Cerebellar cortex (tissue), 1 donor: ENCODE measurements at regions not wholly inside any gene's neighbourhood (a gene's known extent, or its start where the extent isn't known, plus 50 kb on each side); places are given as distances from the start of the nearest gene placed in this dataset.
"Not testable (repeated sequence)": the region's sequence is repeated elsewhere in the genome, so short reads cannot be mapped to it uniquely, and the experiment has no call there.

ENCODE experiments used
- DNase-seq: peaks from one replicate; pipeline ENCODE4 v3.0.0-alpha.2; 2015; ENCODE audit warnings: low spot score

DNA sequence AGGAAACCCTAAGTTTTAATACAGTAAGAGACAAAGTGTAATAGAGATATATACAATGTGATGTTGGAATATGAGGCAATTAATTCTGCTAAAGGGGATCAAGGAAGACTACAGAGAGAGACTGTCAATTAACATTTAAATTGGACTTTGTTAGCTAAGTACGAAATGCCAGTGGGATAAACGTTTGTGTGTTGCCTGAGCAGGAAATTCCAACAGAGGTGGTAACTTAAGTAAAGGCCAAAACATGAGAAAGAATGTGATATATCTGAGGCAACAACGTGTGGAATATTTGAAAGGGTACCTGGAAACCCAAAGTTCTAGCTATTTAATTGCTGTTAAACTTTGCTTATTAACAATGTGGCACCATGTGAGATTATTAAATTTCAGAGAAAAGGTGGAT is 1666.9 kb upstream of the WWC1 start:
- DNase-seq = no peak

GRCh38 chr5:166625210-166625865 is 1666.1 kb upstream of the WWC1 start:
- DNase-seq = no peak

GRCh38 chr5:166637295-166637694 is 1654.2 kb upstream of the WWC1 start:
- DNase-seq = no peak

DNA sequence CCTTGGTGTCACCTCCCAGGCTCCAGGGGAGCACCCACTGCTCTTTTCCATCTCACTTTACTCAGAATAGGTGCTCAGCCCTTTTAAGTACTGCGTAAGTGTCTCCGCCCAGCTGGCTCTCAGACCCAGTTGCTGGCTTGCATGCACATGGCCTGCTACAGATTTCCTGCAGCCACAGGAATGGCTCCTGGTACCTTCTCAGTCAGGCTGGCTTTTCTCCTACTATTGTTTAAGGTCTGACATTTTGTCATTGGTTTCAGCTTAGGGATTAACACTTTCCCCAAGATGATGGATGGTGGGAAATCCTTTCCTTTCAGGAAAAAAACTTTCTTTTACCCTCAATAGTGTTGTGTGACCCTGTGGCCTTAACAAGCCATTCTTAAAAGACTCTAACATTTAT is 1652.3 kb upstream of the WWC1 start:
- DNase-seq = no peak

DNA sequence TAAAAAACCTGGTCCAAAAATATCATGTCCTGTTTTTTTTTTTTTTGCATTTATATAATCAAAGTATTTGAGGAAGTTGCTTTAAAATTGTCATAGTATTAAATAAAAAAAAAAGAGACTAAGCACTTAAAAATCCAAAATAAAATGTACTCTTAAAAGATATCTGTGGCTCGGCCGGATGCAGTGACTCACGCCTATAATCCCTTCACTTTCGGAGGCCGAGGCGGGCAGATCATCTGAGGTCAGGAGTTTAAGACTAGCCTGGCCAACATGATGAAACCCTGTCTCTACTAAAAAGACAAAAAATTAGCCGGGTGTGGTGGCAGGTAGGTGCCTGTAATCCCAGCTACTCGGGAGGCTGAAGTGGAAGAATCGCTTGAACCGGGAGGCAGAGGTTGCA is 1651.3 kb upstream of the WWC1 start:
- not testable (repeated sequence) for DNase-seq

DNA sequence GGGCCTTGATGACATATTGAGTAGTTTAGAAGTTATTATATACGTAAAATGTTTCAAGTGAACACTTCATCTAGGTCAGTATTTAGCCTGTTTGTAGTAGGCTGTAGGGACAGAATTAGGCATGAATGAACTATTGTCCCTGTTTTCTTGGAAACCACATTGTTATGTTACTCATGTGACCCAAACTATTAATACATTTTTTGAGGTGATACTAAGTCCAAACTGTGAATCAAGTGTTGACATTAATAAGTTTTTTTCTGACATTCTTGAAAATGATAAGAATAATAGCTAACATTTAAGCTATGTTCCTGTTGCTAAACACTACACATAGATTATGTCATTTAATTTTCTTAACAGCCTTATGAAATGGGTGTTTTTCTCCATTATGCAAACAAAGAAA is 1642.7 kb upstream of the WWC1 start:
- no peak for DNase-seq

- no peak for DNase-seq
These were observed 1641.8 kb upstream of the WWC1 start for GRCh38 chr5:166649676-166650075.

DNA sequence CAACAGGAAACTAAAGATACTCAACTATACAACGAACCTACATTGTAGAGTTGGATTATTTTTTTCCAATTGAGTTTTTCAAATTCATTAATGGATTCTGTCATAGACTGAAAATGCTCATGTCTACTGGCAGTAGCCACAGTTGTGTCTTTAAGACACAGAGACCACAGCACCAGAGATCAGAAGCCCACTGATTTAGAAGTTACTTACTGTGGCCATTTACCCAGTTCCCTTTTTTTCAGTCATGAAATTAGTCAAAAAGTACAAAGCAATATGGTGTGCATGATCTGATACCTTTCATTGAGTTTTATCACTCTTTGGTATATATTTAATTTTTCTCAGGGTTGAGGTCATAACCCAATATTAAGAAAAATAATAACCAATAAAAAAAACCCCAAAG is 1640.2 kb upstream of the WWC1 start:
- no peak for DNase-seq

DNA sequence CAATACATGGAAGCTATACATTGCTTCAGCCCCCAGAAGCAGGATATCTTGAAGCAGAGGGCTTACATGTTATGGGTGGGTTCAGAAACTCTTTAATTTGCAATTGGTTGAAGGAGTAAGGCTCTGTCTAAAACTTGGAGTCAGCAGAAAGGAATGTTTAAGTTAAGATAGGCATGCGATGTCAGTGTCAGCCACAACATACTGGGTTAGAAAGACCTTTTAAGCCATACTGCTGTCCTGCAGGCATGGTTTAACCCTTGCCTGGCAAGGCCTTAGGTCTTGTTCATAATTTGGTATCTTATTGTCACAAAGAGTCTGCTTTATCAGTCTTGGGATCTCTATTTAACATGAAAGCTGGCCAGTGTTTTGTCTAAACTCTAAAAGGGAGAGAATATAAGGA is 1619.6 kb upstream of the WWC1 start:
- DNase-seq = no peak

GRCh38 chr5:166672431-166672830 is 1619.0 kb upstream of the WWC1 start:
- no peak for DNase-seq

GRCh38 chr5:166677891-166678290 is 1613.6 kb upstream of the WWC1 start:
- no peak for DNase-seq

DNA sequence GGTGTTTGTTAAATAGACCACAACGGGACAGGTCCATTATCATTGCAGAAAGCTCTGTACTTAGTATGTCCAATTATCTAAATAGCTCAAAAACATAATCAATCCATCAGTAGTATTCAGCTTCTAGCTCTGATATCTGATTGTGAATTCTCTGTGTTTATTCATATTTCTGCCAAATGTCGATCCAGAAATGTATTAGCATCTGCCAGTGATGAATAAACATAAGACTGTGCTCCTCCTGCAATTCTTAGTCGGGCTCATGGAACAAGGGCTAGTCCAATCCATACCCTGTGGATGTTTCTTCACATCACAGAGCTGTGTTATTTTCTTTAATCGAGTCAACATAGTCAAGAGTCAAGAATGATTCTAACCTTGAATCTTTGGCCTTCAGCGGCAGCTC is 1612.1 kb upstream of the WWC1 start:
- DNase-seq = no peak

DNA sequence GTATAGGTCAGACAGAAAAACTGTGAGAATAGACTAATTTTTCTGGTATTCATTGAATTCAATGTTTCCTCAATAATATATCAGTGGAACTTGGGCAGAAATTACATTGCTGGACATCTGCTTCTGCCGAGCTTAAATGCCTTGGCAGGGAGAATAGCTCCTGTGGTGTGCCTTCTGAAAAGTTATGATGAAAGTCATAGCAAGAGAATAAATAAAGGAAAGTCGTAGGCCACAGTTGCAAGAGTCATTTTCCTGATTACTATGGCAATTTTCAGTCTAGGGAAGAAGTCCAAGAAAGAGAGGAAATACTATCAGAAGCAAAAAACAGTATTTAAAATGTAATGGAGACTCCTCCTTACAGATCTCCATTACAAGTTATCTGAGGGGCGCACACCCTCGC is 1596.1 kb upstream of the WWC1 start:
- no peak for DNase-seq

DNA sequence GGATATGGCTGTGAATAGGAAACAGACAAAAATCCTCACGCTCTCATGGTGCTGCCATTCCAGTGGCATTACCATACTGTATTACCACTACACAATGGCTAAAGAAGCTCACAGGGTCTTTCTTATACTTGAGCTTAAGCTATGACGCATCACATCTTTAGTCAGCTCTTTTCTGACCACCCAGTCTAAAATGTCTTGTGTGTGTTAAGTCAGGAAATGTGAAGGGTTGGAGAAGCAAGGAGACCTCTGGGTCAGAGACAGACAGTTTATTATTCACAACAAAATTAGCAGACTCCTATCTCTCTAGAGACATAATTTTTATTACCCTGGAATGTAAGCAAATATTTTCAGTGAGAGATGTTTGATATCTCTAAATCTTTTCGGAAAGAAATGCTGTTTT is 1583.2 kb upstream of the WWC1 start:
- DNase-seq = no peak

GRCh38 chr5:166709691-166710090 is 1581.8 kb upstream of the WWC1 start:
- no peak for DNase-seq

- DNase-seq = no peak
These were observed 1581.2 kb upstream of the WWC1 start for GRCh38 chr5:166710271-166710670.

DNA sequence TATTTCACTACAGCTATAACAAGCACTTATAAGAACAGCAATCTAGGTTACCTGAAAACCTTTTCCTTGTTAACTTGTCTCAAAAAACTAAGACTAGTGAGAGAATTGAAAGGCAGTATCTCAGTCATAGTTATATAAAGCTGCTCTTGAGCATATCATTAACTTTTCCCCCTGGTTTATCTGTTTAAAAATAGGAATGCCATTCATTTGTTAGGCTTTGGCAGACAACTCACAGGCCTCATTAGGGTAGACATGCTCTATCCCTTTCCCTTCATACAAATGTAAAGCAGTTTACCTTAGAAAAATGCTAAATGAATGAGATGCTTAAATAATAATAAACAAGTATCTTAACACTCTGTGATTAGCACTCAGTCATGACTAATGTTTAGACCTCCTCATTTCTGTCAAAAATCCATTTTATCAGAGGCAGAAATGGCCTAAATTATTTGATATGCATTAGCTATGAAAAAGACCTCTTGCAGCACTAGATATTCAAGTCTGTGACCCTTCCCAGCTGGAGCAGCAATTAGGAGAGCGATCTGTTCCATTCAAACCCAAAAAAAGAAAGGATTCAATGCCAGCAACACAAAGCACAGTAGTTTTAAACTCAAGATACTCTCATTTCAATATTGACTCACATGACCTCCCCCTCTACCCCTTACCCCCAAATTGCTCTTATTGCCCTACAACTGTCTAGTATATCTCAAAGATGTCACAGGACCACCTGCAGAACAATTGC is 1578.8 kb upstream of the WWC1 start:
- DNase-seq = no peak

DNA sequence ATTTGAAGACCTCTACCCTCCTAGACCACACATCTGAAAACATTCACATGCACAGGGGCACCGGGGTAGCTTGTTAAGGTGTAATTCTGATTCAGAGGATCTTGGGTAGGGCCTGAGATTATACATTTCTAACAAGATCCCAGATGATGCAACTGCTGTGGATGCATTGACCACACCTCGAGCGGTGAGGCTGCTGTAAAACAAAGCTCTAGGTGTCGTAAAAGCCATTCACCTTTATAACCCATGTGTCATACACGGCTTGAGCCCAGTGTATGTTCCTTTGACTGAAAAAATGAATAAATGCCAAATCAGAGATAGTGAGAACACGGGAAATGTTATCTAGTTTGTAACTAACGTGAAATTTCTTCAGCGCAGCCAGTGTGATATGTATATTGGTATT is 1578.2 kb upstream of the WWC1 start:
- DNase-seq = no peak

DNA sequence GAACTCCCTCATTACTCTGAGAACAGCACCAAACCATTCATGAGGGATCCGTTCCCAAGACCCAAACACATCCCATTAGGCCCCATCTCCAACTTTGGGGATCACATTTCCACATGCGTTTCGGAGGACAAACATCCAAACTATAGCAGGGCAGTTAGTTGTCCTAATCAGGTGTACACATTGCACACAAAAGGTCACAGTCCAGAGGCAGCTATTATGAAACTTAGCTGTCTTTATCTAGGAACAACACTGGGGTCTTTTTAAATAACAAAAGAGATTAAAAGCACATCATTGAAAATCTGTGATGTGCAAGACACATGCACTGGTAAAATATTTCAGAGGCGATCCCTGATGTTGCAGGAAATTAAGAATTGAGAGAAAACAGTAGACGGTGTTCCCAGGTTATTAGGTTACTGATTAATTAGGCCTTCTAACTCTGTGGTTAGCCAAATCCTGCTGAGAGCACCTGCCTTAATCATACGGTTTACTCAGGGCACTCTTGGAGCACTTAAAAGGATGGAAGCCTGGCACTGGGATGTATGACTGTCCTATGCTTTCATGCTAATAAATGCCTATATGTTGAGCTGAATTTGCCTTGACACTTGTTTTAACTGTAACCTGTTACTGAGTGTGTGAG is 1574.5 kb upstream of the WWC1 start:
- no peak for DNase-seq

- DNase-seq = no peak
These were observed 1571.5 kb upstream of the WWC1 start for GRCh38 chr5:166719991-166720390.

- no peak for DNase-seq
These were observed 1568.5 kb upstream of the WWC1 start for GRCh38 chr5:166722939-166723338.

- DNase-seq = no peak
These were observed 1567.2 kb upstream of the WWC1 start for GRCh38 chr5:166724284-166724683.

GRCh38 chr5:166725593-166725992 is 1565.9 kb upstream of the WWC1 start:
- no peak for DNase-seq

GRCh38 chr5:166726406-166726805 is 1565.0 kb upstream of the WWC1 start:
- no peak for DNase-seq
